ENCODE measurements at regions not wholly inside any gene's neighbourhood (a gene's known extent, or its start where the extent isn't known, plus 50 kb on each side); places are given as distances from the start of the nearest gene placed in this dataset.

DNA sequence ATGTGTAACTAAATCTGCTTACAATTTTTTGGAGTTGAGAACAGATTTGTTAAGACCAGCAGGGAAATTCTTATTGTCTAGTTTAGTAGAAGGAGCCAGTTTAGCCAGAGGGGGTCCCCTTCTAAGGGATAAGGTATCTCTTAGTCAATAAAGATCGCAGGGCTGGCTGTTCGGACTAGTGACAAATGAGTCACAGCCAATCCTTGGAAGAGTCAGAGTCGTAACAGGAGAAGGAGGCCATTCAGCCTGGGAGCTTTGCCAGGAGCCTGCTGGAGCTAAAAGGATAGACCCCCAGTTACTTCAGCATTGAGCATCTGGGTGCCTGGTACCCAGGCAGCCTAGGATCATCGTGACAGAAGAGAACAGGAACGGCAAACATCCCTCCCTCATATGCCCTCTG is 191.6 kb upstream of the ARHGAP20 start:
- TF ChIP-seq, protein P1, sequence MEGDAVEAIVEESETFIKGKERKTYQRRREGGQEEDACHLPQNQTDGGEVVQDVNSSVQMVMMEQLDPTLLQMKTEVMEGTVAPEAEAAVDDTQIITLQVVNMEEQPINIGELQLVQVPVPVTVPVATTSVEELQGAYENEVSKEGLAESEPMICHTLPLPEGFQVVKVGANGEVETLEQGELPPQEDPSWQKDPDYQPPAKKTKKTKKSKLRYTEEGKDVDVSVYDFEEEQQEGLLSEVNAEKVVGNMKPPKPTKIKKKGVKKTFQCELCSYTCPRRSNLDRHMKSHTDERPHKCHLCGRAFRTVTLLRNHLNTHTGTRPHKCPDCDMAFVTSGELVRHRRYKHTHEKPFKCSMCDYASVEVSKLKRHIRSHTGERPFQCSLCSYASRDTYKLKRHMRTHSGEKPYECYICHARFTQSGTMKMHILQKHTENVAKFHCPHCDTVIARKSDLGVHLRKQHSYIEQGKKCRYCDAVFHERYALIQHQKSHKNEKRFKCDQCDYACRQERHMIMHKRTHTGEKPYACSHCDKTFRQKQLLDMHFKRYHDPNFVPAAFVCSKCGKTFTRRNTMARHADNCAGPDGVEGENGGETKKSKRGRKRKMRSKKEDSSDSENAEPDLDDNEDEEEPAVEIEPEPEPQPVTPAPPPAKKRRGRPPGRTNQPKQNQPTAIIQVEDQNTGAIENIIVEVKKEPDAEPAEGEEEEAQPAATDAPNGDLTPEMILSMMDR (IDR thresholded peaks at IDR 0.05) = no peak
- TF ChIP-seq POLR2AphosphoS5 (IDR thresholded peaks at IDR 0.05) = no peak
- no peak for TF ChIP-seq POLR2A (IDR thresholded peaks at IDR 0.05)

Measured in suprapubic skin (tissue), 4 donors.